Activated T-cell treated with anti-CD3 and anti-CD28 coated beads, Interleukin-2, amount 50 U/mL, for 24 hours (primary cell): ENCODE measurements at regions not wholly inside any gene's neighbourhood (a gene's known extent, or its start where the extent isn't known, plus 50 kb on each side); places are given as distances from the start of the nearest gene placed in this dataset.

Experiments used
- DNase-seq: peaks from one replicate; pipeline ENCODE4 v3.0.0-alpha.2; 2020
- H3K27ac Mint-ChIP-seq: 2 replicates; pipeline ENCODE4 v1.8.0; 2020; ENCODE audit warnings: mild to moderate bottlenecking, mixed read lengths
- H3K27me3 Mint-ChIP-seq: 2 replicates; pipeline ENCODE4 v1.8.0; 2020; ENCODE audit warnings: mixed read lengths
- H3K36me3 Mint-ChIP-seq: 2 replicates; pipeline ENCODE4 v1.8.0; 2020; ENCODE audit warnings: low read depth, mixed read lengths
- H3K4me1 Mint-ChIP-seq: 2 replicates; pipeline ENCODE4 v1.8.0; 2020; ENCODE audit warnings: low read depth, mixed read lengths
- H3K4me3 Mint-ChIP-seq: 2 replicates; pipeline ENCODE4 v1.8.0; 2020; ENCODE audit warnings: mild to moderate bottlenecking, moderate library complexity, mixed read lengths
- H3K9me3 Mint-ChIP-seq: 2 replicates; pipeline ENCODE4 v1.8.0; 2020; ENCODE audit warnings: mixed read lengths

GRCh38 chr4:157804986-157805385 lies 367.8 kb downstream of the GASK1B start:
- Mint-ChIP-seq H3K9me3 (peaks cover 2% of the 10 kb centered on the region), H3K27me3 (no peaks in the 10 kb centered on the region), H3K4me1 (no peaks in the 10 kb centered on the region), H3K4me3 (no peak overlapping the region), H3K27ac (no peak overlapping the region), H3K36me3 (no peaks in the 10 kb centered on the region)
- DNase-seq: no peak

GRCh38 chr4:157803845-157804521 lies 368.8 kb downstream of the GASK1B start:
- Mint-ChIP-seq H3K4me3 (no peak overlapping the region), H3K27me3 (no peaks in the 10 kb centered on the region), H3K9me3 (peaks cover 2% of the 10 kb centered on the region), H3K36me3 (no peaks in the 10 kb centered on the region), H3K4me1 (no peaks in the 10 kb centered on the region), H3K27ac (no peak overlapping the region)
- DNase-seq: no peak

GRCh38 chr4:157803421-157803820 lies 369.4 kb downstream of the GASK1B start:
- H3K4me3 Mint-ChIP-seq: no peak overlapping the region
- DNase-seq: no peak
- H3K4me1 Mint-ChIP-seq: no peaks in the 10 kb centered on the region
- no peaks in the 10 kb centered on the region for H3K27me3 Mint-ChIP-seq
- H3K27ac Mint-ChIP-seq: no peak overlapping the region
- peaks cover 2% of the 10 kb centered on the region for H3K9me3 Mint-ChIP-seq
- H3K36me3 Mint-ChIP-seq: no peaks in the 10 kb centered on the region

- Mint-ChIP-seq H3K9me3 (no peaks in the 10 kb centered on the region), H3K27ac (no peak overlapping the region), H3K4me1 (no peaks in the 10 kb centered on the region), H3K27me3 (no peaks in the 10 kb centered on the region), H3K4me3 (no peak overlapping the region), H3K36me3 (no peaks in the 10 kb centered on the region)
- DNase-seq: no peak
These were observed 377.3 kb downstream of the GASK1B start for GRCh38 chr4:157795495-157795894.

GRCh38 chr4:157792716-157793115 lies 380.1 kb downstream of the GASK1B start:
- Mint-ChIP-seq H3K9me3 (no peaks in the 10 kb centered on the region), H3K4me3 (no peak overlapping the region), H3K4me1 (no peaks in the 10 kb centered on the region), H3K36me3 (no peaks in the 10 kb centered on the region), H3K27ac (no peak overlapping the region), H3K27me3 (no peaks in the 10 kb centered on the region)
- DNase-seq: no peak

- H3K27ac Mint-ChIP-seq: no peak overlapping the region
- no peaks in the 10 kb centered on the region for H3K4me1 Mint-ChIP-seq
- no peak overlapping the region for H3K4me3 Mint-ChIP-seq
- no peaks in the 10 kb centered on the region for H3K27me3 Mint-ChIP-seq
- no peaks in the 10 kb centered on the region for H3K36me3 Mint-ChIP-seq
- DNase-seq: no peak
- peaks cover 2% of the 10 kb centered on the region for H3K9me3 Mint-ChIP-seq
These were observed 381.6 kb downstream of the GASK1B start for GRCh38 chr4:157791236-157791635.

- H3K4me3 Mint-ChIP-seq: no peak overlapping the region
- H3K9me3 Mint-ChIP-seq: peaks cover 6% of the 10 kb centered on the region
- H3K27me3 Mint-ChIP-seq: no peaks in the 10 kb centered on the region
- H3K4me1 Mint-ChIP-seq: no peaks in the 10 kb centered on the region
- no peak overlapping the region for H3K27ac Mint-ChIP-seq
- no peaks in the 10 kb centered on the region for H3K36me3 Mint-ChIP-seq
- DNase-seq: no peak
These were observed 385.2 kb downstream of the GASK1B start for GRCh38 chr4:157787618-157788017.

- no peak overlapping the region for H3K27ac Mint-ChIP-seq
- no peaks in the 10 kb centered on the region for H3K4me1 Mint-ChIP-seq
- H3K9me3 Mint-ChIP-seq: peaks cover 6% of the 10 kb centered on the region
- no peaks in the 10 kb centered on the region for H3K27me3 Mint-ChIP-seq
- DNase-seq: no peak
- no peak overlapping the region for H3K4me3 Mint-ChIP-seq
- H3K36me3 Mint-ChIP-seq: no peaks in the 10 kb centered on the region
These were observed 391.5 kb downstream of the GASK1B start for GRCh38 chr4:157781361-157781760.

GRCh38 chr4:157779081-157779480 lies 393.7 kb downstream of the GASK1B start:
- no peaks in the 10 kb centered on the region for H3K27me3 Mint-ChIP-seq
- no peaks in the 10 kb centered on the region for H3K36me3 Mint-ChIP-seq
- no peak overlapping the region for H3K4me3 Mint-ChIP-seq
- peaks cover 2% of the 10 kb centered on the region for H3K9me3 Mint-ChIP-seq
- DNase-seq: no peak
- no peaks in the 10 kb centered on the region for H3K4me1 Mint-ChIP-seq
- no peak overlapping the region for H3K27ac Mint-ChIP-seq

GRCh38 chr4:157776930-157777528 lies 395.8 kb downstream of the GASK1B start:
- no peak for DNase-seq
- Mint-ChIP-seq H3K9me3 (peaks cover 2% of the 10 kb centered on the region), H3K27ac (no peak overlapping the region), H3K36me3 (no peaks in the 10 kb centered on the region), H3K27me3 (no peaks in the 10 kb centered on the region), H3K4me1 (no peaks in the 10 kb centered on the region), H3K4me3 (no peak overlapping the region)

GRCh38 chr4:157775971-157776370 lies 396.9 kb downstream of the GASK1B start:
- H3K27me3 Mint-ChIP-seq: no peaks in the 10 kb centered on the region
- H3K36me3 Mint-ChIP-seq: no peaks in the 10 kb centered on the region
- no peaks in the 10 kb centered on the region for H3K9me3 Mint-ChIP-seq
- H3K4me3 Mint-ChIP-seq: no peak overlapping the region
- H3K4me1 Mint-ChIP-seq: no peaks in the 10 kb centered on the region
- DNase-seq: no peak
- no peak overlapping the region for H3K27ac Mint-ChIP-seq

GRCh38 chr4:157772907-157773306 lies 399.9 kb downstream of the GASK1B start:
- Mint-ChIP-seq H3K36me3 (no peaks in the 10 kb centered on the region), H3K9me3 (no peaks in the 10 kb centered on the region), H3K4me1 (no peaks in the 10 kb centered on the region), H3K27me3 (no peaks in the 10 kb centered on the region), H3K27ac (no peak overlapping the region), H3K4me3 (no peak overlapping the region)
- no peak for DNase-seq

GRCh38 chr4:157768419-157768818 lies 404.4 kb downstream of the GASK1B start:
- H3K4me1 Mint-ChIP-seq: no peaks in the 10 kb centered on the region
- H3K27me3 Mint-ChIP-seq: no peaks in the 10 kb centered on the region
- H3K36me3 Mint-ChIP-seq: no peaks in the 10 kb centered on the region
- DNase-seq: no peak
- H3K27ac Mint-ChIP-seq: no peak overlapping the region
- H3K9me3 Mint-ChIP-seq: peaks cover 2% of the 10 kb centered on the region
- no peak overlapping the region for H3K4me3 Mint-ChIP-seq

- Mint-ChIP-seq H3K27ac (no peak overlapping the region), H3K9me3 (peaks cover 4% of the 10 kb centered on the region), H3K36me3 (no peaks in the 10 kb centered on the region), H3K27me3 (no peaks in the 10 kb centered on the region), H3K4me3 (no peak overlapping the region), H3K4me1 (no peaks in the 10 kb centered on the region)
- DNase-seq: no peak
These were observed 409.3 kb downstream of the GASK1B start for GRCh38 chr4:157763490-157763889.

GRCh38 chr4:157754410-157754809 lies 418.4 kb downstream of the GASK1B start:
- H3K4me3 Mint-ChIP-seq: no peak overlapping the region
- no peak overlapping the region for H3K27ac Mint-ChIP-seq
- no peaks in the 10 kb centered on the region for H3K36me3 Mint-ChIP-seq
- H3K27me3 Mint-ChIP-seq: no peaks in the 10 kb centered on the region
- DNase-seq: no peak
- H3K9me3 Mint-ChIP-seq: peaks cover 9% of the 10 kb centered on the region
- H3K4me1 Mint-ChIP-seq: no peaks in the 10 kb centered on the region
